ENCODE measurements at regions not wholly inside any gene's neighbourhood (a gene's known extent, or its start where the extent isn't known, plus 50 kb on each side); places are given as distances from the start of the nearest gene placed in this dataset.

- no peaks in the 10 kb centered on the region for H3K9me3 Mint-ChIP-seq
- no peaks in the 10 kb centered on the region for H3K4me1 Mint-ChIP-seq
- DNase-seq (ENCODE audit: low spot score), result no peak
- no peaks in the 10 kb centered on the region for H3K27me3 Mint-ChIP-seq (ENCODE audit: low read depth)
- ChIA-PET POLR2A (no interaction called here), CTCF (no interaction called here)
- H3K27ac Mint-ChIP-seq, result no peak overlapping the region
- ATAC-seq, result no peak
- H3K36me3 Mint-ChIP-seq, result no peaks in the 10 kb centered on the region
- no peak overlapping the region for H3K4me3 Mint-ChIP-seq
- TF ChIP-seq E2F5 (CRISPR knock-in tag; IDR thresholded peaks at IDR 0.05) (no peak), PREB (CRISPR knock-in tag; IDR thresholded peaks at IDR 0.05; ENCODE audit: borderline replicate concordance) (no peak), NFATC4 (CRISPR knock-in tag; IDR thresholded peaks at IDR 0.05) (no peak), ZNF317 (CRISPR knock-in tag; IDR thresholded peaks at IDR 0.05; ENCODE audit: borderline replicate concordance, low read depth) (no peak), SMAD3 (CRISPR knock-in tag; IDR thresholded peaks at IDR 0.05; ENCODE audit: borderline replicate concordance) (no peak), CREM (CRISPR knock-in tag; IDR thresholded peaks at IDR 0.05) (no peak), GABPB1 (CRISPR knock-in tag; IDR thresholded peaks at IDR 0.05) (no peak), ATF1 (CRISPR knock-in tag; IDR thresholded peaks at IDR 0.05) (no peak), ZSCAN18 (CRISPR knock-in tag; IDR thresholded peaks at IDR 0.05) (no peak), HMGA2 (CRISPR knock-in tag; IDR thresholded peaks at IDR 0.05) (no peak), TP53 (CRISPR knock-in tag; IDR thresholded peaks at IDR 0.05) (no peak), NR3C1 (CRISPR knock-in tag; conservative IDR thresholded peaks at IDR 0.05; ENCODE audit: low read depth) (no peak), USF2 (CRISPR knock-in tag; IDR thresholded peaks at IDR 0.05) (no peak), SOX15 (CRISPR knock-in tag; IDR thresholded peaks at IDR 0.05) (no peak)
Measured at GRCh38 chr5:147983742-147984141, 77.4 kb upstream of the C5orf46 start.

GRCh38 chr5:147981074-147981473 is 74.7 kb upstream of the C5orf46 start:
- Mint-ChIP-seq H3K9me3 (no peaks in the 10 kb centered on the region), H3K4me3 (no peak overlapping the region), H3K36me3 (no peaks in the 10 kb centered on the region), H3K4me1 (no peaks in the 10 kb centered on the region), H3K27me3 (ENCODE audit: low read depth) (no peaks in the 10 kb centered on the region), H3K27ac (no peak overlapping the region)
- POLR2A ChIA-PET, result no interaction called here
- ATAC-seq (no peak), DNase-seq (ENCODE audit: low spot score) (no peak)
- CTCF ChIA-PET, result no interaction called here
- TF ChIP-seq ZNF263 (CRISPR knock-in tag; IDR thresholded peaks at IDR 0.05; ENCODE audit: low read depth), result no peak
- TF ChIP-seq EMX1 (CRISPR knock-in tag; IDR thresholded peaks at IDR 0.05), result no peak
- TF ChIP-seq FOXK1 (CRISPR knock-in tag; IDR thresholded peaks at IDR 0.05), result no peak
- no peak for TF ChIP-seq E2F5 (CRISPR knock-in tag; IDR thresholded peaks at IDR 0.05)
- TF ChIP-seq NR3C1 (CRISPR knock-in tag; conservative IDR thresholded peaks at IDR 0.05; ENCODE audit: low read depth), result no peak
- TF ChIP-seq ZBTB21 (CRISPR knock-in tag; IDR thresholded peaks at IDR 0.05; ENCODE audit: borderline replicate concordance), result no peak
- TF ChIP-seq CREB1 (CRISPR knock-in tag; IDR thresholded peaks at IDR 0.05), result no peak
- no peak for TF ChIP-seq ZNF532 (CRISPR knock-in tag; IDR thresholded peaks at IDR 0.05; ENCODE audit: borderline replicate concordance)
- no peak for TF ChIP-seq AFF4 (CRISPR knock-in tag; IDR thresholded peaks at IDR 0.05; ENCODE audit: borderline replicate concordance)
- no peak for TF ChIP-seq KAT7 (CRISPR knock-in tag; IDR thresholded peaks at IDR 0.05; ENCODE audit: borderline replicate concordance)
- TF ChIP-seq RORB (CRISPR knock-in tag; IDR thresholded peaks at IDR 0.05), result no peak
- no peak for TF ChIP-seq NFATC4 (CRISPR knock-in tag; IDR thresholded peaks at IDR 0.05)

Measured in WTC11 (cell line).